GM19035 (cell line): ENCODE measurements at regions not wholly inside any gene's neighbourhood (a gene's known extent, or its start where the extent isn't known, plus 50 kb on each side); places are given as distances from the start of the nearest gene placed in this dataset.
A peak's percentile ranks its signal among the peaks of the same experiment; 100 is the strongest.
"Not testable (repeated sequence)": the region's sequence is repeated elsewhere in the genome, so short reads cannot be mapped to it uniquely, and the experiment has no call there.

Experiments used
- ATAC-seq: cut with Tn5 transposase; IDR thresholded peaks from one replicate; pipeline ENCODE4 v1.9.1; 2021; ENCODE audit not compliant: unreplicated experiment

GRCh38 chr10:21406595-21407193 is 118.8 kb downstream of the SKIDA1 start:
- ATAC-seq: no peak

- ATAC-seq: no peak
Observed at GRCh38 chr10:21405981-21406380, 119.5 kb downstream of the SKIDA1 start.

GRCh38 chr10:21403256-21404015 is 122.0 kb downstream of the SKIDA1 start:
- ATAC-seq: no peak

GRCh38 chr10:21402606-21403083 is 122.8 kb downstream of the SKIDA1 start:
- ATAC-seq: no peak

GRCh38 chr10:21401196-21401595 is 124.3 kb downstream of the SKIDA1 start:
- ATAC-seq: no peak

GRCh38 chr10:21399392-21400035 is 126.0 kb downstream of the SKIDA1 start:
- no peak for ATAC-seq

DNA sequence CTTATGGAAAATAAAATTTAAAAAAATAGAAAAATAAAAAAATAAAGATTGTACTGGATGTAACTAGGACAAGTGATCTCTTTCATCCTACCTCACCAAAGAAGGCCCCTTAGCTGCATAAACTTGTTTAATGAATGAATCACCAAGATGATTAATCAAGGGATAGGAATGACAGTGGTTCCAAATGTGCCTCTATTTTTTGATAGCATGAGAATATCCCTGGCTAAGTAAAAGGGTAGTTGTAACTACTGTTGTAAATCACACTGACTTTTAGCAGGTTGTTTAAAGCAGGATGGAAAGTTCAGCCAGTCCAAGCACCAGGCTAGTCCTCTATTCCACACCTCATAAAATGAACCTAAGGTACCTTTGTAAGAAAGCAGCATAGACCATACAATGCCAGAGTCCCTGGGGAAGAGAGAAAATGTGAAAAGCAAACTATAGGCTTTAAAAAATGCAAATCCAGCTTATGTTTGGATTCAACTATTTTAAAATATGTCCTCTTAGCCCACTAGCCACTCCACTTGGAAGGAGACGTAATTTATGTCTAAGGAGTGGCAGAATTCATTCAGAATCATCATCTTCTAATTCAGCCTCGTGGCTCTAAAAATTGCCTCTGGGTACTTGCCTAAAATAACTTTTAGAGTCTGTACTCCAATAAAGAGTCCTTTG is 126.8 kb downstream of the SKIDA1 start:
- no peak for ATAC-seq

GRCh38 chr10:21396889-21397288 is 128.6 kb downstream of the SKIDA1 start:
- ATAC-seq: no peak

DNA sequence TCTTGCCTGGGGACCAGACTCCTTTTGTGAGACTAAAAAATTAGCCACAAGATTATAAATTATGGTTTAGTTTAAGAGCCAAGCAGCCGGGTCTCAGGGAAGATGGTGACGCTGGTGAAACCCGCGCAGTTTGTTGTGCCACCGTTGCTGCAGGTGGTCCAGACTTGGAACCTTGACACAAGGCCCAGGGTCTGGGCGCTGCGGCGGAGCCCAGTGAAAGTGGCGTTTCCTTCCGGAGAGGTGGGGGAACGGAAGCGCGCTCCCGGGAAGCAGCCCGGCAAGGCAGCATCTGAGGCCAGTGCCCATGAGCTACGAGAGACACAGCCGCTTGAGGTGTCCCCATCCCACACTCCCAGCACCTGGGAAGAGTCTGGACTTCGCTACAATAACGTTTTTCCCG is 131.6 kb downstream of the SKIDA1 start:
- no peak for ATAC-seq

GRCh38 chr10:21388589-21388988 is 136.9 kb downstream of the SKIDA1 start:
- no peak for ATAC-seq

- no peak for ATAC-seq
Observed at GRCh38 chr10:21387868-21388267, 137.6 kb downstream of the SKIDA1 start.

DNA sequence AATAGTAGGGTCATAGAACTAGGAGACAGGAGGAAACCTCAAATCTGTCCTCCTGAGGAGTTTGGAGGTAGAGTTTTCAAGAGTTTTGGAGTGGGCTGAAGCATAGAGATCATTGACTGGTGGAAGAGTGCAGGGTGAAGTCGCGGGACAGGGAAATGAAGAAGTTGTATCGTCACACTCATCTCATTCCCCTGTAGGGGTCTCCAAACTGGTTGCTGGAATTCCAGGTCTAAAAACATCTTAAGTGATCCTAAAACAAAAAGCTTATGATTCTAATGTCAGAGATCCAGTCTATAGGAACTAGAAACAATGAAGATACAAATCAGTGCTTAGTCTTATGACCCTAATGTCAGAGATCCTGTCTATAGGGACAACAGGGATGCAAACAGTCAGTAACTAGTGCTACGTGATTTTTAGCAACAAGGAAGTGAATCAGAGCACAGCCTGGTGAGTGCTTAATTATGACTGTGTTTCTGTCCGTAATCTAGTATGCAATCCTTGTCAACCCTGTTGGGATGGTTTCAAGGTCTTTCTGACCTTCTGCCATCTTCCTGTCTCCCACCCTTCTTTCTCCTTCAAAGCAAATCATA is 139.4 kb downstream of the SKIDA1 start:
- ATAC-seq: no peak

GRCh38 chr10:21385536-21385935 is 139.9 kb downstream of the SKIDA1 start:
- no peak for ATAC-seq

DNA sequence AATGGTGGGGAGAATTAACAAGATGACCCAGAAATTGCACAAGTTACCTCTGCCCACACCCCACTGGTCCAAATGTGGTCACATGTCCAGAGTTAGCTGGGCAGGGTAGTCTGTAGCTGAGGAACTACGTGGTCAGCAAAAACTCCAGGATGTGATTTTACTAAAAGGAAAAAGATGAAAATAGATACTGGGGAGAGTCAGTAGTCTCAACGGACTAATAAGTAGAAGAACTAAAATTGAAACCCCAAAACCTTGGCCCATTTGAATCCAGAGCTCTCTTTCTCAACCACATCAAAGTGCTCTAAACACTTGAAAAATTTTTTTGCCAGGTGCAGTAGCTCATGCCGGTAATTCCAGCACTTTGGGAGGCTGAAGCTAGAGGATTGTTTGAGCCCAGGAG is 146.3 kb downstream of the SKIDA1 start:
- ATAC-seq: no peak

DNA sequence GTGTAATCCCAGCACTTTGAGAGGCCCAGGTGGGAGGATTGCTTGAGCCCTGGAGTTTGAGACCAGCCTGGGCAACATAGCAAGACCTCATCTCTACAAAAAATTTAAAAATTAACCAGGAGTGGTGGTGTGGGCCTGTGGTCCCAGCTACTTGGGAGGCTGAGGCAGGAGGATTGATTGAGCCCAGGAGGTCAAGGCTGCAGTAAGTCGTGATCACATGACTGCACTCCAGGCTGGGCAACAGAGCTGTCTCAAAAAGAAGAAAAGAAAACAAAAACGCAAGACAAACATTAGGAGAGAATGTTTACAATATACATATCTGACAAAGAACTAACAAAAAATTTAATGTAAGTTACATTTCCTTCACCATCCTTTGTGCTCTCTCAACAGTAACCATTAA is 150.2 kb downstream of the SKIDA1 start:
- not testable (repeated sequence) for ATAC-seq

GRCh38 chr10:21373881-21374280 is 151.6 kb downstream of the SKIDA1 start:
- ATAC-seq: not testable (repeated sequence)

- ATAC-seq: peak; percentile 61
Observed at GRCh38 chr10:21372651-21373410, 152.7 kb downstream of the SKIDA1 start.

- ATAC-seq: no peak
Observed at GRCh38 chr10:21369697-21370096, 155.8 kb downstream of the SKIDA1 start.

GRCh38 chr10:21368728-21369425 is 156.6 kb downstream of the SKIDA1 start:
- no peak for ATAC-seq
